ENCODE measurements at regions not wholly inside any gene's neighbourhood (a gene's known extent, or its start where the extent isn't known, plus 50 kb on each side); places are given as distances from the start of the nearest gene placed in this dataset.
"Not testable (repeated sequence)": the region's sequence is repeated elsewhere in the genome, so short reads cannot be mapped to it uniquely, and the experiment has no call there.

DNA sequence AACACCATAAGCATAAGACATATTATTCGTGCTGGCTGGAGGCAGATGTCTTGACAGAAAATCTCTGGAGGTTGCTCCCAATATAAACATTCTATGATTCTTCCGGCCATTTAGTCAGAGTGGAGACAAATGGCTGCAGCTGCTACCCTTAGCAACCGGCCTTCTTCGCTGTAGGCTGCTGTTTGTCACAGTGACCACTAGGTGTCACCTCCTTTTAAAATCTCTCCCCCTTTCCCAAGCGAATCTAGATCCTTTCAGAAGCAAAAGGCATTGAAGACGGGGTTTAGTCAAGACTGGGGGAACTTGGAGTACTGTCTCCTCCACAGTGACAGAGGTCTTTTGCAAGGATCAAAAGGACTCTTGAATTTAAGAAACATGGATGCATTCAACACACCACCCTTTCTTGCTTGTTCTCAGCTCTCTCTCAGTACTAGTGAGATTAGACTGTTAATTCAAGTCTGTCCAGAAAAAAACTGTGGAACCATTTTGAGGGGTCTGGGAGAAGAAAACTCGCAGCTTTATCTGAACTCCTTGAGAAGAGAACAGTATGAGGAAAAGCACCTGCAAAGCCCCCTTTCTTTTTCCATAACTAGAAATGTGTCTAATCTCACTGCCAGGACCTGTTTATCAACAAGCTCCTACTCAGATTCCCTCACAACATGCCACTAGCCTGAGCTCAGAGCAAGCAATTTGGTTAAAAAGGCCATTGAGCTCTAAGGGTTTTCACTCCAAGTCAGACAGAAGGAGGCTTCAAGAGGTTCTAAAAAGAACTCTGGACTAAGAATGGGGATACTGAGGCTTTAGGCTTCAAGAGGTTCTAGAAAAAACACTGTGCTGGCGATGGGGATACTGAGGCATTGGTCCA, 408.3 kb upstream of the PLXNA2 start:
- peak; percentile 85 for DNase-seq

DNA sequence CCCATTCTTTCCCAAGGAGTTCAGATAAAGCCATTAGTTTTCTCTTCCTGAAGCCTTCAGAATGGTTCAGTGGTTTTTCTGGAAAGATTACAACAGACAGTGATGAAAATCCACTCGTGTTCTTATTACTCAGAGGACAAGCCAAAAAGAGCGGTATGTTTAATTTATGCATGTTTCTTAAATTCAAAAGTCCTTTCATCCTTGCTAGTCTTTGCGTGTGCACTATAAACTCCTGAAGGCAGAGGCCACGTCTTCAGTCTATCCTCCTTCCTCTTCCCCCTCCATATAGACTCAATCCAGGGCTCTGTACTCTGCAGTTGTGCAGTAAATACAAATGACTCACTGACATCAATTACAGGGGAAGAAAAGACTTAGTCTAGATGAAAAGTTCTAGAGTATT, 409.2 kb upstream of the PLXNA2 start:
- DNase-seq, result no peak

DNA sequence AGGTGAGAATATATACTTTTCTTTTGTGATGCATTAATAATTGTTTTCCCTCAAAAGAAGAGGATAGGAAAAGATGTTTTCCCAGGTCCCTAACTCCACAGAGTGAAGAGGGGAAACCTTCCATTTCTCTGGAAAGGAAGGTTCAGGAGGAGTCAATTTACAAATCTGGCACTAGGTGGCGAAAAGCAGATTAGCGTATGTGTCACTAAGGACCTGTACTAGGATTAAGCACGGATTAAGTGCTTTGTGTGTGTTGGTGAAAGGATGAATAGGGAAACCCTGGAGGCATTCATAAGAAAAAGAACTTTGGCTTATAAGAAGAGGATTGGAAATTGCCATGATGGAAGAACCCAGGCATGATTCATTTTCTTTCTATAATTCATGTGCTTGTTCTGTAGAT, 410.1 kb upstream of the PLXNA2 start:
- no peak for DNase-seq

DNA sequence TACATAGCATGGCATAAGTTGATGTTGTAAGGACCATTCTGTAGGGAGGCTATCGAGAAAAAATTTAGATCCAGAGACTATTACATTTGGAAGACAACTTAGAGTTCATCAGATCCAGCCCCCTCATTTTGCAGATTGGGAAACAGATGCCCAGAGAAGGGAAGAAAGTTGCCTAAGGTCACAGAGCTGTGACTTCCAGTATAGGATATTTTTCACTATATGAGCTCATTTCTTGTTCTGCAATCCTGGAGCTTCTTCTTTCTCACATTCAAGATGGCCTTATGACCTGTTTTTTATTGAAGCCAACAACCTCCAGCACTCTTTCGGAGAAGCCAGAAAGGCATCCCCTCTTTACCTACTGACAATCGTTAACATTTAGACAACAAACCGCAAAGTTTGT, 421.8 kb upstream of the PLXNA2 start:
- no peak for DNase-seq

DNA sequence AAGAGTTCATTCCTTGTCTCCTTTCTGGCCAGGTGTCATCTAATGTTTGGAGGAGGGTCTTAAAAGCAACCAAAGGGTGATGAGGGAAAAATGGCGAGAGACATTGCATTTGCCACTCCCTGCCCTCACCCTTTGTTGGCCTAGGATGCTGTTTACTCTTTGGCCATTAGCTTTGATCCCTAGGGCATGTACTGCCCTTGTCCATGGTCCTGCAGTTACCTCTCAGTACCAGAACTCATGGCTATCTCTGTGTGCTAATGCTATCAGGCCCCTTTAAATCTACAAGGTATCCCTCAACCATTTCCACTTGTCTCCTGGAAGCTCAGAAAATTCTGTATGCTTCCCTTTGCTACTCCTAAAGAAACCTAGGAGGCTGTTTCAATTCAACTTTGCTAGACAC, 424.8 kb upstream of the PLXNA2 start:
- no peak for DNase-seq

DNA sequence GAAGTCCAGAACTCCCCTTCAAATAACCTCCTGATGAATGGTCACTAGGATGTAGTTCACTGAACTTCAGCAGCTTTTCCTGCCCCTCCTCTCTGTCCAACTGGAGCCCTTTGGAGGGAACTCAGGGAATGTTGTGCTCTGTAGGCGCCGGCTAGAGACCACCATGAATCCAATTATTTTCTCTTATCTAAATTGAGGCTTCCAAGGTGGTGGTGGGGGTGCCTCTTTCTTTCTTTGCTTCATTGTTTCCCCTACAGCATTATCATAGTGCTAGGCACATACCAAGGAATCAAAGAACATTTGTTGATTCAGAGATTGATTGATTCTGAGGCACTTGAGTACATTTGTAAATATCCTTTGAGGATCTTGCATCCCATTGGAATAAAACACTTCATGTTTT, 426.6 kb upstream of the PLXNA2 start:
- no peak for DNase-seq

DNA sequence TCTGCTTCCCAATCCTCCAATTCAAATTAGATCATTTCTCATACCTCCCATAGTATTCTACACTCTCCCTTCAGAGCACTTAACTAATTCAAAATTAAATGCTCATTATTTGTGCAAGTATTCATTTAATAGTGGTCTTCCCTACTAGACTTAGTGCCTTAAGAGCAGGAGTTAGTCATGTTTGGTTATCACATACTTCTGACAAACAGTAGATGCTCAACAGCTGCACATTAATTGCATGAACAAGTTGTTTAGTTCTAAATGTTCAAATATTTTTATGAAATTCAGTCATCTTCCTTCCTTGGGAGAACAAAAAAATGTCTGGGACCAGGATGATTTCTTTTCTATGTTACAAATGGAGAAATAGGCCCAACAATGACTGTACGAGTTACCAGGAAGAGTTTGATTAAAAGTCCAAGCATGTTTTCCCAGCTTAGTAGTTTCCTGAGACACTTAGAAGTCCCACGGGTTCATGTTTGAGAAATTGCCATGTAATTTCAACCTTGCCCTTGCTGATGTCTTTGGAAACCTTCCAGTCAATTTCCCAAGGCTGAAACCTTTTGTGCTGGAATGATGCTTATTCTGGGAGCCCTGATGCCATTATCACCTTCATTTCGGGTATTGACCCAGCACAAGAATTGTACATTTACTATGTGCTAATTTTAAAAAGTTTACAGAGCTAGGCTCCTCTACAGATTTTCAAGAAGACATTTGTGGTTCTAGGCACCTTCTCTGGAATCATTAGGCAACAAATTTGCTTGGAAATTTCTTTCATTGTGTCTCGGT, 437.9 kb upstream of the PLXNA2 start:
- DNase-seq, result no peak

DNA sequence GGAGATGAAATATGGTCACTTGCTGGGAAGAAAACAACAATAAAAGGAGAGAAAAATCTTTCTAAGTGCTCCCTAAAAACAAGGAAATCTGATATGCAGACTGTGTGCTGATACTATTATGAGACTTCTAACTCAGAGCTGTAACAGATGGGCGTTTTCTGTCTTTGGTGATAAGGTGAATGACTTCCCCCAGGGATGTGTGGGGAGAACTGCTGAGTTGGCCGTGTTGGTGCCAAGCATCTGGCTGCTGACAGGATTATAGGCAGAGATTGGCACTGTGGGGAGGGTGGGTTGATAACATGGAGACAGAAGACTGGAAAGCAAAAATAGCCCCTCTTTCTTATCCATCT, 438.5 kb upstream of the PLXNA2 start:
- DNase-seq, result no peak

DNA sequence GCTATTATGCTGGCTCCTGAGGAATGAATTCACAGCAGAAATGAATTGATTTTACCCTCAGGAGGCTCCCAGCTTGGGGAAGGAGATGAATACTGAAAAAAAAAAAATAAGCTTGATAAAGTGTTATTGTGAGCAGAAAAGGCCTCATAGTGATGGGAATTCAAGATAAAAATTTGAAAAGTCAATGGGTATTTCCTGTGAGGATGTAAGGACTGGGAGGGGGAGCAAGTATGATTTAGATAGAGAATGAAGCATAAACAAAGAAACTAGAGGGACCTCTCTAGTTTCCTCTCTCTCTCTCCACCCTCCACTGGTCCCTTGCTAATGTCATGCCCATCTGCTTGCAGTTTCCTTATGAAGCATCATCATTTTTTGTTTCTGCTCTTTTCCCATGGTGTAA, 439.0 kb upstream of the PLXNA2 start:
- DNase-seq, result no peak

DNA sequence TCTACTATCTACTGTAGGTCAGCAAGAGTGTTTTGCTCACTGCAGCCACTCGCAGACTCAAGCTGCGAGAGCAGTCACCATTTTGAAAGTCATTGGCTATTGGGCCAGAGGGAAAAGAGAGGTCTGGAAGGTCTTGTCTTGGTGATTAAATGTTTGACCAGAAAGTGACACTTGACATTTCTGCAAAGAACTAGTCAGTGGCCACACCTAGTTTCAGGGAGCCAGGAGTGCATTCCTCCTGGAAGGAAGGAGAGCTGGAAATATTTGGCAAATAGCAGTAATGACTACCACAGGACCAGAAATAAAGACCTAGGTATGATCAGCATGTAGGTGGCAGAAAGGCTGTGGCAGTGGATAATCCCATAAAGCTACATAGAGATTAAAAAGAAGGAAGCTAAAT, 440.0 kb upstream of the PLXNA2 start:
- DNase-seq, result no peak

DNA sequence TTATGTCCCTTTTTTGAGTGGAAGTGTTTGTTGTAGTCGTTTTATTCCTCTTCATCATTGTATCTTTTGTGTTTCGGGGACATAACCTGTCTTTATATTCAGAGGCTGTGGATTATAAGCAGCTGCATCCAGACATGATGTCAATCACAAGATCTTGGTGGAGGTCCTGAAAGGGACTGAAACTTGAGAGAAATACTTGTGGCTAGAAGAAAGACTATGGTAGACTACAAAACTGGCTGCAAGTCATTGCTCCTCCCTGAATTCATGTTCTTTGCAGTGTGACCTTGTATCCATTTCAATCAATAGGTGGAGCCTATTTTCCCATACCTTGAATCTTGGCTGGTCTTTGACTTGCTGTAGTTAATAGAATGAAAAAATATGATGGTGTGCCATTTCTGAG, 442.4 kb upstream of the PLXNA2 start:
- no peak for DNase-seq

DNA sequence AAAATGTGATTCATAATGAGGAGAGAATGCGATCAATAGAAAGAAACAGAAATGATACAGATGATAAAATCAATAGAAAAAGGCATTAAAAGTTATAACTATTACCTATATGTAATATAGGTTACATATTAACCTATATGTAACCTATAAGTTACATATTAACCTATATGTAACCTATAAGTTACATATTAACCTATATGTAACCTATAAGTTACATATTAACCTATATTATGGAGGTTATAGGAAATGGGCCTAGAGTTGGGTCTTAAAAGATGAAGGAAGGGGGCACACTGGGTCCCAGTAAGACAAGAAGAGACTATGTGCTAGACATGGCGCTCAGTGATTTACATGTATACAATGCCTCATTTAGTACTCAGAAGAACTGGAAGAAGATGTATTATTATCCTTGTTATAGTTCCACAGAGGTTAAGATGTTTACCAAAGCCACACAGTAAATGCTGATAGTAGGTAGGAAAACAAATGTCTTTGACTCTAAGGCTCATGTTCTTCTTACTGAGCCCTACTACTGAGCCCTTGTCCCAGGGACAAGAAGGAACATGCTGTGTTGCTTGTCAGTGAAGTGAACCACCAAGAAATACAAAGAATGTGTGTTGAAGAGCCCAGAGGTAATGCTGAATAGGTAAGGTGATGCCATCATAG, 444.6 kb upstream of the PLXNA2 start:
- no peak for DNase-seq

DNA sequence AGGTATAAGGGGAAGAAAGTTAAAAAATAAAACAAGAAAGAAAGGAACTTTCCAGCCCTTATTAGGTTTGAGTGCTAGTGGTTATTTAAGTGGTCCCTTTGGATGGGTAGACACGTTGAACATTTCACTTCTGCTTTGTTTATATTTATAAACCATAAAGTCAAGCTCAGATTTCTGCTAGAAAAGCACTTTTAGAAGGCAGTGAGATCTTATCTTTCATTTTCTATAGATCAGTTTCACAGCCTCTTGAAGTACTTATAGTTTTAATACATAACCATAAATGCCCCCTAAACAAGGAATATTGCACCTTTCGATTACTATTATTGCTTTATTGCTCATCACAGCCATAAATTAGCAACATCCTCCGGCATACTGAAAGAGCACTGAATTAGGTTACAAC, 446.8 kb upstream of the PLXNA2 start:
- DNase-seq, result no peak

DNA sequence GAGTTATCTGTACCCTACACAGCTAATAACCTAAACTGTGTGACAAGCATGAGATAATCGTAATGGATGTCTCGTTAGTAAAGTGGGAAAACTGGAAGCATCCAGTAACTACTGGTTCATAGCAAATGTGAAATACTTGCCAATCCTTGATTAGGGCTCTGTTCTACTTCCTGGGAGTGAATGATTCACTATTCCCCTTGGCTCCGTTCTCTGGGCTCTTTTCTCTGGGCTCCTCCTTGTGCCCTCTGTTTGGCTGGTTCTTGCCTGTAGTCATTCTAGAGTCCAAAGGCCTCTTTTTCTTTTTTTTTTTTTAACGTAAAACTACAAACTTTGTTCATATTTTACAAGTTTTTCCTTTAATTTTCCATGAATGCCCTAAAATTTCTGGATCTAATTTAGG, 465.8 kb upstream of the PLXNA2 start:
- DNase-seq, result no peak

DNA sequence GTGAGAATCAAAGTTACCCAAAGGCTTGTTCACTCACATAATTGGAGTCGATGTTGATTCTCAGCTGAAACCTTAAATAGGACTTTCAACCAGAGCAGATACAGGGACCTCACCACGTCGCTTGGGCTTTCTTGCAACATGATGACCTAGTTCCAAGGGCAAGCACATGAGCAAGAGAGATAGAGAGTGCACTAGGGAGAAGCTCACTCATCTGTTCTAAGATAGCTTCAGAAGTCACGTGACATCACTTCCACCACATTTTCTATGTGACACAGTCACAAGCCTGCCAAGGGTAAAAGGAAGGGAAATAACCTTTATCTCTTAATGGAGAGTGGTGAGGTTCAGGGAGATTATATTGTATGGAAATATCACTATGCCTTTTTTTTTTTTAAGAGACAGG, 470.1 kb upstream of the PLXNA2 start:
- no peak for DNase-seq

DNA sequence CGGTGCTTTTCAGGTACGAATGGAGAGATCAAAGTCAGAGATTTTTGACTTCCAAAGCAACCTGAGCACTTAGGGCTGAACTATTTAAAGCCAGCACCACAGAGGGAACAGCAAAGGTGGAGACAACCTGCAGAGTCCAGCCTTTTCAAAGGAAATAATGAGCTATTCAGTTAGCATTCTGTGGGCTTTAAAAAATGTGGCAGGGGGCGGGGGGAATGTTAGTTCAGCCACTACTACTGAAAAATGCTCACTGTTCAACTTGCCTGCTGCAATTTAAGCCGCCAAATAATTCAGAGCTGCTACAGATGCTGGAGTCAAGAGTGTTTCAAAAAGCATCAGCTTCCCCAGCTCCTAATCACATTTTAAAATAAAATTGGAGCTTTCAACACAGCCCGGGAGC, 473.3 kb upstream of the PLXNA2 start:
- DNase-seq, result no peak

DNA sequence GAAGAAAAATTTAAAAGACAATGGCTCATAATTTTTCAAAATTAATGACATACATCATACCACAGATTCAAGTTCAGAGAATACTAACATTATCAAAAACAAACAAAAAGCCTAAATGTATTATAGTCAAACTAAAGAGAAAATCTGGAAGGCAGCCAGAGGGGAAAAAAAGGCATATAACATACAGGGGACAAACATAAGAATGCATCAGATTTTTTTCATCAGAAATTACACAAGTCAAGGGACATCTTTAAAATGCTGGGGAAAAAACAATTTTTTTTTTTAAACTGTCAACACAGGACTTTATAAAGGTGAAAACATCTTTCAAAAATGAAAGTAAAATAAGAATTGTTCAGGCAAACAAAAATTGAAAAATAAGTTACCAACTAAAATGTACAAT, 478.4 kb upstream of the PLXNA2 start:
- DNase-seq, result no peak

DNA sequence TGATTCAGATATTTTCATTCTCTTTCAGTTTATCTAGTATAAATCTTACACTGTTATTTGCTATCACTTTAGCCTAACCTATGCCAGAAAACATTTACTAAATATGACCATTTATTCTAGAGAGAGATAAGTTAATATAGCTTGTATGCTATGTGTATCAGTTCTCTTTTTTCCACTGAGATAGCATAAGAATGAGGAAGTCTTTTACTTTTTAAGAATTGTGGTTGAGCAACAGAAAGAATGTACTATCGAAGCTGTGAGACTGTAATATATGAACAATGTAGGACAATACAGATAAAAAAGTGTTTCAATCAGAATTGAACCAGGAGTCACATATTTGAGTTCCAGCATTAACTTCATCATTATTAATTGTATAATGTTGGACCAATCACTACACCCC, 479.9 kb upstream of the PLXNA2 start:
- no peak for DNase-seq

DNA sequence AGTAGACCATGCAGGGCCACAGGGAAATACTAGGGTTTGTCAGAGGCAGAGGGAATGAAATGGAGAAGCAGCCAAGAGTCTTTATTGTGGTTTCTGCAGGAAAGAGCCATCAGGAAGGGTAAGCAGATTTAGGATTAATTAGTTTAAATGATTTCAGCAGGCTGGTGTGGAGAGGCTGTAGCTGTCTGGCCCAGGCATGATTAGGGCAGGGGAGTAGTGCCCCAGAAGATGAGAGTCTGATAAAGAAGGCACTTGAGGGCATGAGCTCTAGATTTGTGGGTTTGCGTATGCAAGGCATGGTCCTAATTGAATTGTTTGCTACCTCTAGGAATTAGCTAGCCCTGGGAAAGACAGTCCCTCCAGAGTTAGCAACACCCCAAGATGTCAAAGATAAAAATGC, 484.6 kb upstream of the PLXNA2 start:
- no peak for DNase-seq

DNA sequence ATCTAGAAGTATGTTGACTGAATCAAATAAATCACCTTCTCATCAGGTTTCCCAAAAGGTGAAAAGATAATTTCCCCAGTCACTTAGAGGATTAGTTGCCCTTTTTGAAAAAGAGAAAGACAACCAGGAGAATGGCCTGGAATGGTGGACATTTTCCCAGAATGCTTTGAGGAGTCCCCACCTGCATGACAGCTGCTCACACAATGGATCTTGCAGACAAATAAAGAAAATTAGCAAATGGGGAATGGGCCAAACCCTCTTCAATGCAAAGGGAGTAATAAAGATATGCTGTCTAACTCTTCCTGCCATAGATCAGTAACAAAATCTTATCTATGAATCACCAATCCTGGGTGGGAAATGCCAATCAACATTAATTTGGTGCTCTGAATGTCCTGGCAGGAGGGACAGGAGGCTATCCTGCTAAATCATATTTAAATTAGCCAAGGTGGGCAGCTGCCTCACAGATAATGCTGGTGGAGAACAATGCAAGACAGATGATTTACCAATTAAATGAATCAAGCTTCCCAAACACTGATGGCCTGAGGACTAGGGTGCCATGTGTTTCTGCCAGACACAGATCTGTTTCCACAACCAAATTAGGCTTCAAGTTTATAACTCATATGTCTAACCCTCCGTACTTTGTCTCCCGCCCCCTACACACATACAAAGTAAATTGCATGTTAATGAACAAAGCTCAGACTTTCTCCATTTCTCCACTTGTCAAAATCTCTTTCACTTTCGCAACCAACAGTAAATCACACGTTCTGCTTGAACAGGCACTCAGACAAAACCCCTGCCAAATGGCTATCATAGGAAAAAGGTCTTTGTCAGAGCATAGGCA, 488.0 kb upstream of the PLXNA2 start:
- peak; percentile 48 for DNase-seq

DNA sequence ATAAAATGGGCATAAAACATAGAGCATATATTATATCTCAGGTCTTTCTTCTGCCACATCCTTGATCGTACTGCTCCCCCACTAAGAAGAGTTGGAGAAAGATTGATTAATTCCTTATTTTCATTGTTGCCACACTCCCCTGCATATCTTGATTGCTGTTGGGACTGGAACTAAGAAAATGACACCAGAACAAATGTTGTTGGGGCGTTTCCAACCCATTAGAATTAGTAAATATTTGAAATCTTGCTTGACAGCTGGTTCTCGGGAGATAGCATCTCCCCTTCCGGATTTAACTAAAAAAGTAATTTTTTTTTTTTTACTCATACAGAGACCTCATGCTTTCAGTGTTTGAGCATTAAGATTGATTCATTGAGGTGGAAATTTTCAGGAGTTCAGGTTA, 493.0 kb upstream of the PLXNA2 start:
- DNase-seq, result no peak

DNA sequence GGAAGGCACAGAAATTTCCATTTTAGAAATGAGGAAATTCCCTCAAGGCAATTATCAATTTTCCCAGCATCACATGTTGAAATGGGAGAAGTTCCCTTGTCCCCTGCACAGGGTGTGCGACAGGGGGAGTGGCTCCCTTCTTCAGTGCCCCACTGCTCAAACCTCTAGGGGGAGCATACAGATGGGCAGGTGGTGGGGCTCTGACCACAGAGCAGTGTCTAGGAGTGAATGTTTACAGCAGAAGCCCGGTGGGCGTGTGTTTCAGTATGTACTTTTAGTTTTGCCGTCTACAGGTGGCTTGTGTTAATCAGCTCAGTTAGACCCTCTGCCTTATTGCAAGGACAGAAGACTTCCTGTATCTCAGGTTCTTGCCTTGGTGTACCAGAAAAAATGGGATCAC, 493.7 kb upstream of the PLXNA2 start:
- no peak for DNase-seq

DNA sequence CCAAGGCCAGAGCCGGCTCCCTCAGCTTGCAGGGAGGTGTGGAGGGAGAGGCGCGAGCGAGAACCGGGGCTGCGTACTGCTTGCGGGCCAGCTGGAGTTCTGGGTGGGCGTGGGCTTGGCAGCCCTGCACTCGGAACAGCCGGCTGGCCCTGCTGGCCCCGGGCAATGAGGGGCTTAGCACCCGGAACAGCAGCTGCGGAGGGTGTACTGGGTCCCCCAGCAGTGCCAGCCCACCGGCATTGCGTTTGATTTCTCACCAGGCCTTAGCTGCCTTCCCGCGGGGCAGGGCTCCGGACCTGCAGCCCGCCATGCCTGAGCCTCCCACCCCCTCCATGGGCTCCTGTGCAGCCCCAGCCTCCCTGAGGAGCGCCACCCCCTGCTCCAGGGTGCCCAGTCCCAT, 495.5 kb upstream of the PLXNA2 start:
- DNase-seq, result not testable (repeated sequence)
